ENCODE measurements at regions not wholly inside any gene's neighbourhood (a gene's known extent, or its start where the extent isn't known, plus 50 kb on each side); places are given as distances from the start of the nearest gene placed in this dataset.
"Not testable (repeated sequence)": the region's sequence is repeated elsewhere in the genome, so short reads cannot be mapped to it uniquely, and the experiment has no call there.

DNA sequence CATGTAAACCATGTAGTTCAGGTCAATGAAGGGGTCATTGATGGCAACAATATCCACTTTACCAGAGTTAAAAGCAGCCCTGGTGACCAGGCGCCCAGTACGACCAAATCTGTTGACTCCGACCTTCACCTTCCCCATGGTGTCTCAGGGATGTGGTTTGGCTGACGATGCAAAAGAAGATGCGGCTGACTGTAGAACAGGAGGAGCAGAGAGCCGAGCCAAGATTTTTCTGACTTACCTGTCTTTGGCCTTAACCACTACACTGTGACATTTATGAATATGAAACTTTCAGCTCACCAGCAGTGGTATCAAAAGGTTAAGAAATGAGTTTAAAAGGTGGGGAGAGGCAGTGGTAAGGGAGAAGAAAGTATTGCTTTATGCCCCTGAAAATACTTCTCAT lies 309.8 kb downstream of the BCOR start:
- no peak for TF ChIP-seq CTCF (IDR thresholded peaks at IDR 0.05; ENCODE audit: borderline replicate concordance, insufficient read depth, low read depth, low read length)
- no peak overlapping the region for H3K4me3 ChIP-seq (ENCODE audit: low read depth, low read length)

- H3K4me3 ChIP-seq (ENCODE audit: low read depth, low read length) = no peak overlapping the region
- no peak for TF ChIP-seq CTCF (IDR thresholded peaks at IDR 0.05; ENCODE audit: borderline replicate concordance, insufficient read depth, low read depth, low read length)
Observed at GRCh38 chrX:39788521-39788920, 309.2 kb downstream of the BCOR start.

DNA sequence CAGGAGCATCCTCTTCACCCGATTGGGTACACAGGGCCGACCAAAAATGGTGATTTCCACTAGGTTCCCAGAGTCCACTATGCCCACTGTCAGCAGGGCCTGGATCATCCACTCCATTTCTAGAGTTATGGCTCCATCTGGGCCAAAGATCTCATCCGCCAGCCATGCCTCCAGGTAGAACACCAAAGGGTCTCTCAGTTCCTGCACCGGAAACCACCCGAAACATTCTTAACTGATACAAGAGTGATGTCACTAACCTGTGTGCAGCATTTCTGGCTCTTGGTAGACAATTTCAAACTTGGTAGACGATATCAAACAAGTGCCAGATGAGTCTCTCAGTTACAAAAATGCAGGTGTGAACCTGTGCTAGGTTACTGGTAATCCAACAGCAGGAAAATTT lies 306.1 kb downstream of the BCOR start:
- TF ChIP-seq CTCF (IDR thresholded peaks at IDR 0.05; ENCODE audit: borderline replicate concordance, insufficient read depth, low read depth, low read length) = no peak

DNA sequence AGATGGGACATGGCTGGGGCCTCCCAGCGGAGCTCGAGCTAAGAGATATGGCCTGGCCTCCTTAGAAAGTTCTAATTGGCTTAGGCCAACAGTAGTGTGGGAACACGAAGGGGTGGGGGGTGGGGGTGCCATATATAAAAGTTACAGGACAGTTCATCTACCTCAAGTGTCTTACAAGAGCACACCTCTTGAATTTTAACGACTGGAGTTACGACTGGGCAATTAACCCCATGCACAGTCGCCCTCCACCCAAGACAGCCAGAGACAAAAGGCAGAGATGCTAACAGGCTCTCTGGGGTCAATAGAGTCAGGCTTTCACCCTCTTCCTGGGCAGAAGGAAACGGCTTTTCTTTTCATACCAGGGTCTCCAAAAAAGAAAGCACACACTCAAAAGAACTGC lies 302.2 kb downstream of the BCOR start:
- no peak overlapping the region for H3K4me3 ChIP-seq (ENCODE audit: low read depth, low read length)
- no peak for TF ChIP-seq CTCF (IDR thresholded peaks at IDR 0.05; ENCODE audit: borderline replicate concordance, insufficient read depth, low read depth, low read length)

More for the DNA sequence above, 306.1 kb downstream of the BCOR start:
- no peak overlapping the region for H3K4me3 ChIP-seq (ENCODE audit: low read depth, low read length)

DNA sequence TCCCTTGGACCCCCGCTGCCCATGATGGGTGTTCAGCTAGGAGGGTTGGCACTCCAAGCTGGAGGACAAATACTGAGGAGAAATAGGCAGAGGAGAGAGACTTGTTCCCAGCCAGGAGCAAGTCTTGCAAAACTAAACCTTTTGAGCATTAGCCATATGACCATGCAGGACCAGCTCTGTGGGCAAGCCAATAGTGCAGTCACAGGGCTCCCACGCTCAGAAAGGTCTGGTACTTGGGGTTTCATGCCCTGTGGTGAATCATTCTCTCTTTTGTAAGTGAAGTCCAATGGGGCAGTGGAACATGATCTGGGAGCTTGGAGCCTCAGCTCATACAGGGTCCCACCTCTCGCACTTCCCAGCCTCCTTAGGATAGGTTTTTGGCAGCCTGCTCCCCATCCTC lies 300.9 kb downstream of the BCOR start:
- no peak overlapping the region for H3K4me3 ChIP-seq (ENCODE audit: low read depth, low read length)
- TF ChIP-seq CTCF (IDR thresholded peaks at IDR 0.05; ENCODE audit: borderline replicate concordance, insufficient read depth, low read depth, low read length) = no peak

DNA sequence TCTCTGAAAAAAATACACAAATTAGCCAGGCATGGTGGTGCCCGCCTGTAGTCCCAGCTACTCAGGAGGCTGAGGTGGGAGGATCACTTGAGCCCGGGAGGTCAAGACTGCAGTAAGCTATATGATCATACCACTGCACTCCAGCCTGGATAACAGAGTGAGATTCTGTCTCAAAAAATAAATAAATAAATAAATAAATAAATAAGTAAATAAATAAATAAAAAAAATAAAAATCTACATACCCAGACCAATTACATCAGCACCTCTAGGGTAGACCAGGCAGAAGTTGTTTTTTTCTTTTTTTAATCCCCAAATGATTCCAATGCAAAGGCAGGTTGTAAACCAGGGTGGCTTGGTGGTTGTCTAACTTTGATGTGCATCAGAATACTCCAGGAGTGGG lies 299.3 kb downstream of the BCOR start:
- not testable (repeated sequence) for H3K4me3 ChIP-seq (ENCODE audit: low read depth, low read length)

GRCh38 chrX:39802354-39802753 lies 295.4 kb downstream of the BCOR start:
- no peak for TF ChIP-seq CTCF (IDR thresholded peaks at IDR 0.05; ENCODE audit: borderline replicate concordance, insufficient read depth, low read depth, low read length)
- H3K4me3 ChIP-seq (ENCODE audit: low read depth, low read length) = no peak overlapping the region

DNA sequence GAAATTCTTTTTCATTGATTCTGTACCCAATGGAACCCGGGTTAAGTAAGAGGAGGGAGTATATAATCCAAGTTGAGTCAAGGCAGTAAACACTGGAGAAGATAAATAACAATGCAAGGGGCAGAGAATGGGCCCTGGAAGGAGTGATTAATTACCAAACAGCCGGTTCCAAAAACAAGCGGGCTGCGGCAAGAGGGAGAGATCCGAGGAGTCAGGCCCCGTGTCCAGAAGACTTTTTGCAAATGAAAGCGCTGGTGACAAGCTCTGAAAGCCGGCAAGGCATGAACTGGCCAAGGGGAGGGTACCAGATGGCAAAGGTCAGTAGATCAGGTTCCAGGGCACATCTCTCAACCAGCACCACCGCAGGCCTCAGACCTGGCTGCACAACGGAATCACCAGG lies 294.9 kb downstream of the BCOR start:
- no peak overlapping the region for H3K4me3 ChIP-seq (ENCODE audit: low read depth, low read length)

More for the DNA sequence above, 294.9 kb downstream of the BCOR start:
- no peak for TF ChIP-seq CTCF (IDR thresholded peaks at IDR 0.05; ENCODE audit: borderline replicate concordance, insufficient read depth, low read depth, low read length)

Measured in GM12875 (cell line).